ENCODE measurements at regions not wholly inside any gene's neighbourhood (a gene's known extent, or its start where the extent isn't known, plus 50 kb on each side); places are given as distances from the start of the nearest gene placed in this dataset.

DNA sequence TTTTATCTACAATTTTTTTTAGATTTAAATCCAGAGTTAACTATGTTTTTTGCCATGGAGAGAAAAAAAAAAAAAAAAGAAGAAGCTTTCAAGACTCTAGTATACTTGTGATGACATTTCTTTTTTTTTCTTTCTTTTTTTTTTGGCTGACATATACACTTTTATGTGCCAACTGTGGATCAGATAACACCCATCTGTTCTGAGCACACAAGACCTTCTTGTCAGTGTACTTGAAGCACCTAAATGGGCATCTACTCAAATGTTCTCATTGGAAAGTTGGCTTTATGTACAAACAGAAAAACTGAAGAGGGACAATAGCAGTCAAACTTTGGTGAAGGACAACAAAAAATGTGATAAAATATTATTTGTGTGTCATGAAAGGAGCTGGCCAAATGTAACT lies 904.5 kb downstream of the GRIK2 start:
- TF ChIP-seq GATA3 (IDR thresholded peaks at IDR 0.05; ENCODE audit: low read depth, low read length) = no peak
- no peak for TF ChIP-seq GATA2 (IDR thresholded peaks at IDR 0.05; ENCODE audit: low read depth, low read length)

All from SH-SY5Y (cell line).